GM18517 (cell line): ENCODE measurements at regions not wholly inside any gene's neighbourhood (a gene's known extent, or its start where the extent isn't known, plus 50 kb on each side); places are given as distances from the start of the nearest gene placed in this dataset.
"Not testable (repeated sequence)": the region's sequence is repeated elsewhere in the genome, so short reads cannot be mapped to it uniquely, and the experiment has no call there.

Source experiments
- ATAC-seq: cut with Tn5 transposase; IDR thresholded peaks from one replicate; pipeline ENCODE4 v1.9.1; 2021; ENCODE audit warnings: mild to moderate bottlenecking, moderate library complexity; ENCODE audit not compliant: unreplicated experiment

- ATAC-seq = no peak
These were observed 401.0 kb downstream of the PAX1 start for GRCh38 chr20:22106308-22106938.

GRCh38 chr20:22101606-22102005 lies 396.1 kb downstream of the PAX1 start:
- ATAC-seq = no peak

- ATAC-seq = no peak
These were observed 395.2 kb downstream of the PAX1 start for GRCh38 chr20:22100686-22101085.

GRCh38 chr20:22099348-22099747 lies 393.9 kb downstream of the PAX1 start:
- no peak for ATAC-seq

- no peak for ATAC-seq
These were observed 393.0 kb downstream of the PAX1 start for GRCh38 chr20:22098511-22098910.

- no peak for ATAC-seq
These were observed 387.7 kb downstream of the PAX1 start for GRCh38 chr20:22093122-22093521.

GRCh38 chr20:22088882-22089281 lies 383.4 kb downstream of the PAX1 start:
- no peak for ATAC-seq

- no peak for ATAC-seq
These were observed 375.5 kb downstream of the PAX1 start for GRCh38 chr20:22080985-22081384.

GRCh38 chr20:22074635-22075034 lies 369.2 kb downstream of the PAX1 start:
- ATAC-seq = no peak

- ATAC-seq = no peak
These were observed 366.4 kb downstream of the PAX1 start for GRCh38 chr20:22071841-22072240.

GRCh38 chr20:22070610-22071058 lies 365.2 kb downstream of the PAX1 start:
- no peak for ATAC-seq

GRCh38 chr20:22063753-22064152 lies 358.3 kb downstream of the PAX1 start:
- ATAC-seq = no peak

GRCh38 chr20:22062874-22063273 lies 357.4 kb downstream of the PAX1 start:
- no peak for ATAC-seq

GRCh38 chr20:22060610-22061009 lies 355.1 kb downstream of the PAX1 start:
- no peak for ATAC-seq

GRCh38 chr20:22058746-22059145 lies 353.3 kb downstream of the PAX1 start:
- no peak for ATAC-seq

GRCh38 chr20:22055981-22056380 lies 350.5 kb downstream of the PAX1 start:
- no peak for ATAC-seq

- ATAC-seq = no peak
These were observed 346.7 kb downstream of the PAX1 start for GRCh38 chr20:22052025-22052650.

- not testable (repeated sequence) for ATAC-seq
These were observed 340.6 kb downstream of the PAX1 start for GRCh38 chr20:22045956-22046507.

GRCh38 chr20:22027423-22027822 lies 322.0 kb downstream of the PAX1 start:
- ATAC-seq = no peak

GRCh38 chr20:22020201-22020600 lies 314.7 kb downstream of the PAX1 start:
- no peak for ATAC-seq

- ATAC-seq = no peak
These were observed 303.0 kb downstream of the PAX1 start for GRCh38 chr20:22008456-22008855.

GRCh38 chr20:22006306-22006705 lies 300.8 kb downstream of the PAX1 start:
- no peak for ATAC-seq
